ENCODE measurements at regions not wholly inside any gene's neighbourhood (a gene's known extent, or its start where the extent isn't known, plus 50 kb on each side); places are given as distances from the start of the nearest gene placed in this dataset.

DNA sequence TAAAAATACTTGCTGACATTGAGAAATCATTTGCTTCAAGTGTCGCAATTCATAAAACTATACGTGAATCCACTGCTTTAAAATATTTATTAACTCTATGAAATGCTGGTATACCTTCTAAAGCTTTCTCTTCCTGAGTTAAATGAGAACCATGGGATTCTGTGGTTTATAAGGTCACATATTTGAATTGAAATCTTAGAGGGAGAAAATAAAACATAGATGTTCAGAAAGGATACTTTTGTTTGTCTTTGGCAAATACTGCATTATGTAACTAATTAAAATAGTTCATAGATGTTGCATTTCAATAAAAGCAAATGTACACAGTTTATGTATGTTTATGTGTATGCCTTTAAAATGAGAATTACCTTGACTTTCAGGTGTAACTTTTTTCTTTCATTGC, 250.1 kb downstream of the FAM170A start:
- no peak overlapping the region for H3K4me3 ChIP-seq (ENCODE audit: low read length)
- TF ChIP-seq, protein P1, sequence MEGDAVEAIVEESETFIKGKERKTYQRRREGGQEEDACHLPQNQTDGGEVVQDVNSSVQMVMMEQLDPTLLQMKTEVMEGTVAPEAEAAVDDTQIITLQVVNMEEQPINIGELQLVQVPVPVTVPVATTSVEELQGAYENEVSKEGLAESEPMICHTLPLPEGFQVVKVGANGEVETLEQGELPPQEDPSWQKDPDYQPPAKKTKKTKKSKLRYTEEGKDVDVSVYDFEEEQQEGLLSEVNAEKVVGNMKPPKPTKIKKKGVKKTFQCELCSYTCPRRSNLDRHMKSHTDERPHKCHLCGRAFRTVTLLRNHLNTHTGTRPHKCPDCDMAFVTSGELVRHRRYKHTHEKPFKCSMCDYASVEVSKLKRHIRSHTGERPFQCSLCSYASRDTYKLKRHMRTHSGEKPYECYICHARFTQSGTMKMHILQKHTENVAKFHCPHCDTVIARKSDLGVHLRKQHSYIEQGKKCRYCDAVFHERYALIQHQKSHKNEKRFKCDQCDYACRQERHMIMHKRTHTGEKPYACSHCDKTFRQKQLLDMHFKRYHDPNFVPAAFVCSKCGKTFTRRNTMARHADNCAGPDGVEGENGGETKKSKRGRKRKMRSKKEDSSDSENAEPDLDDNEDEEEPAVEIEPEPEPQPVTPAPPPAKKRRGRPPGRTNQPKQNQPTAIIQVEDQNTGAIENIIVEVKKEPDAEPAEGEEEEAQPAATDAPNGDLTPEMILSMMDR (conservative IDR thresholded peaks at IDR 0.05; ENCODE audit: low read length): no peak
- DNase-seq (ENCODE audit: low read depth): no peak

DNA sequence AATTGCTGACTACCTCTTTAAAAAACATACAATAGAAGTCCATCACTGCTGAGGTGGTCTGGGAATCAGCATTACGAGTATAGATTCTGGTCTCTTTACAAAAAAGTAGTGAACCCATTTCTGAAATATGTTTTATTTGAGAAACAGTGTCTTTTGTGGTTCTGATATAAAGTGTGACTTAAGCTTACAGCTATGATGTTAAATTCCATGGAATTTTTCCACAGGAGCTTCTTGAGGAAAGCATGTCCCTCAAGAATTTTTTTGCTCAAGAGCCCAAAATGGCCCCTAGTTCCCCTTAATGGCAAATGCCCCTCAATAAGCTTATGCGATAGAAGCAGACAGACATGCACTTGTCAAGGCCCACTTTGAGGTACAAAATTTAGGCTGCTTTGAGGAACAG, 265.7 kb downstream of the FAM170A start:
- TF ChIP-seq, protein P1 (conservative IDR thresholded peaks at IDR 0.05; ENCODE audit: low read length): no peak
- no peak overlapping the region for H3K4me3 ChIP-seq (ENCODE audit: low read length)
- DNase-seq (ENCODE audit: low read depth): peak; percentile 5

DNA sequence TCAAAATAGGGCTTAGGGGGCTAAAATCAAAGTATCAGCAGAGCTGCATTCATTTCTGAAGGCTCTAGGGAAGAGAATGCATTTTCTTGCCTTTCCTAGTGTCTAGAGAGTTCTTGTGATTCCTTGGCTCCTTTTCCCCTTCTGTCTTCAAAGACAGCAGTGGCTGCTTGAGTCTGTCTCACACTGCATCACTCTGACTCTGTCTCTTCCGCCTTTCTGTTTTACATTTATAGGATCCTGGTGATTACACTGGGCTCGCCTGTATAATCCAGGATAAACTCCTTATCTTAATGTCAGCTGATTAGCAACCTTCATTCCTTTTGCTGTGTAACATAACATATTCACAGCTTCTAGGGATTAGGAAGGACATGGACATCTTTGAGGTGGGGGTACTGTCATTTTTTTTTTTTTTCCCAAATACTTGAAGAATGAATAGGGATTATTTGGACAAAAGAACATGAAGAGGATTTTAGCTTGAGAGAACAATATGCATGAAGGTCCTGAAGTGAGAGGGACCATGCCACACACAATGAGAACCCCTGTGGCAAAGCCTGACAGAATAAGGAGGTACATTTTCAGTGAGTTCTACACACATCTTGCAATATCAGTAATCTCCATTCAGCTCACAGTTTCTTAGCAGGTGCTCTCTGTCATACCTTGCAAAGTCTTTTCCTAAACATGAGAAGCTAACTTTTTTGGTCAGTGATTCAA, 267.6 kb downstream of the FAM170A start:
- TF ChIP-seq, protein P1 (conservative IDR thresholded peaks at IDR 0.05; ENCODE audit: low read length): no peak
- no peak overlapping the region for H3K4me3 ChIP-seq (ENCODE audit: low read length)
- DNase-seq (ENCODE audit: low read depth): no peak

DNA sequence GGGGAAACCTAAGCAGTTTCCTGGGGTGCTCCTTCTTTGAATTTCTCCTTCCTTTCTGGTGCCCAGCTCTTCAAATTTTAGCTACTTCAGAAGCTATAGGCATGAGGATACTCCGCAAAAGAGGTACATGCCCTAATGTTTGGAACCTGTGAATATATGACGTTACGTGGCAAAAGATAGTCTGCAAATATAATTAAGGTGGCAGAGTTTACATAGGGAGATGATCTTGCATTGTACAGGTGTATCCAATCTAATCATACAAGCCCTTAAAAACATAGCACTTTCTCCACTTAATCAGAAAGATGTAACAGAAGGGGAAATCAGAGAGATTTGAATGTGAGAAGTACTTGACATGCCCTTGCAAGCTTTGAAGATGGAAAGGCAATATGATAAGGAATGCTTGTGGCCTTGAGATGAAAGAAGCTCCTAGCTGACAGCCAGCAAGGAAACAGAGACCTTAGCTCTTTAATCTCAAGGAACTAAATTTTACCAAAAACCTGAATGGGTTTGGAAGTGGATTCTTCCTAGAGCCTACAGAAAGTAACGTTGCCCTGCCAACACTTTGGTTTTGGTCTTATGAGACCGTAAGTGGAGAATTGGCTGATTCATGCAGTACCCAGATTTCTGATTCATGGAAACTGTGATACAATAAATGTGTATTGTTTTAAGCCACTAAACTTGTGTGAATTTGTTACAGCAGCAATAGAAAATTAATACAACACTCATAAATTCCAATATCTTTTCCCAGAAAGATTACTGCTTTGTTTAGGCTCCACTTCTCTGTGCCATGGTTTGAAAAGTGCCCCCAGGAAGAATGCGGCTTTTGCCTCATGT, 268.4 kb downstream of the FAM170A start:
- H3K4me3 ChIP-seq (ENCODE audit: low read length): no peak overlapping the region
- TF ChIP-seq, protein P1 (conservative IDR thresholded peaks at IDR 0.05; ENCODE audit: low read length): no peak

DNA sequence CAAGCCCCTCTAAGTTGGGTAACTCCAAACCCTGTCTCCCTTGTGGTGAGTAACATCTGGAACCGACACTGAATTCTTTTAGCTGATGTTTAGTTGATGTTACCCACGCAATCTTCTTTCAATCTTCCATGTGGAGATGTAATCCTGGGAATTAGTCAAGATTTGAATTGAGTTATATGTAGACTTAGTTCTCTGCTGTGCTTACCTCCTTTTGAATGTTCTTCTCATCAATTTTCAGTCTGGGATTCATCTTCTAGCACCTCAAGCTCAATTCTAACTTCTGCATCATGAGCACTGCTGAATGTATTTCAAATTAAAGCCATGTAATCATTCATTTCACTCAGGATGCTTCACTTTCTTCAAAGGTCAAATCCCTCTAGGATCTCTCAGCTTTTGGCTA, 270.6 kb downstream of the FAM170A start:
- no peak overlapping the region for H3K4me3 ChIP-seq (ENCODE audit: low read length)
- no peak for DNase-seq (ENCODE audit: low read depth)
- TF ChIP-seq, protein P1 (conservative IDR thresholded peaks at IDR 0.05; ENCODE audit: low read length): no peak

More for the DNA sequence above, 268.4 kb downstream of the FAM170A start:
- DNase-seq (ENCODE audit: low read depth): no peak

DNA sequence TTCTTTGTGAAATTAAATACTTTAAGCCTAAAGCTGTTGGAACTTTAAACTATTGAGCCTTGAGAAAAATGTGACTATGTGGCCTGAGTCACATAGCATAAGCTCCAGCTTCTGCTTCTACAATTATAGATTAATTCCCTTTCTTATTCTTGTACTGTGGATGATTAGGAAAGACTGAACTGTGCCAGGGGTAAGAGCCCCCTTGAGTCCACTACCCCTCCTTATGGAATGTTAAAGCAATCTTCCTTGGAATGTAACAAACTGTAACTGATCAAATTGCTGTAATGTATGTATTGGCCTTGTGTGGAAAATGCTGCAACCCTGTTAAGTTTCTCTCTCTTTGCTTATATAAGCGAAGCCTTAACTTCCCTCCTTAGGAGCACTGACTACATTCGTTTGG, 273.2 kb downstream of the FAM170A start:
- no peak overlapping the region for H3K4me3 ChIP-seq (ENCODE audit: low read length)
- TF ChIP-seq, protein P1 (conservative IDR thresholded peaks at IDR 0.05; ENCODE audit: low read length): no peak
- no peak for DNase-seq (ENCODE audit: low read depth)

DNA sequence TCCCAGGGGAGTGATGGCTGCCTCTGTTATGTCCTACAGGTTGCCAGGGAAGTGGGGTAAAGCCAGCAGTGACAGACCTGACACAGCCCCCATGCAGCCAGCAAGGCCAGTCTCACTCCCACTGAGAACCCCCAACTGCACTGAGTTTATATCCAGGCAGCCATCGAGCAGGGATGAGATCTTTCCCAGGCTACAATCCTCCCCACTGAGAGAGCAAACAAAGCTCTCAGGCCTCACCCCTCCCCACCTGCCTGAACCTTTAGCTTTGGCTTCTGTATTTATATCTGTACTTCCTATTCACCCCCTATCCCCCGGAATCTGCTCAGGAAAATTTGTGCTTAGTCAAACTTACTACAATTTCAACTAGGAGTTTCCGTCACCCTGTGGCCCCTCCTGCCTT, 284.1 kb downstream of the FAM170A start:
- H3K4me3 ChIP-seq (ENCODE audit: low read length): no peak overlapping the region
- DNase-seq (ENCODE audit: low read depth): no peak
- TF ChIP-seq, protein P1 (conservative IDR thresholded peaks at IDR 0.05; ENCODE audit: low read length): no peak

Measured in AG10803 (cell line).